Thyroid gland (tissue), 4 donors: ENCODE measurements at regions not wholly inside any gene's neighbourhood (a gene's known extent, or its start where the extent isn't known, plus 50 kb on each side); places are given as distances from the start of the nearest gene placed in this dataset.

Source experiments
- POLR2A ChIP-seq, 2 donors: fragments of 450-650 bp; IDR thresholded peaks; one replicate each; pipeline ENCODE4 v1.6.1; 2017; ENCODE audit warnings: antibody characterized with exemption in 2 of 2, mild to moderate bottlenecking in 2 of 2, moderate library complexity in 1 of 2
- TF ChIP-seq, protein P1 (sequence below), 6 experiments: fragments of 200-600 bp in 3 of 6; fragments of 450-650 bp in 3 of 6; sonication (generic) in 3 of 6; IDR thresholded peaks; one replicate each; pipeline ENCODE4 v1.5.1; 2016 to 2019; ENCODE audit warnings: antibody characterized with exemption in 6 of 6, mild to moderate bottlenecking in 2 of 6, inconsistent platforms in 1 of 6, moderate library complexity in 1 of 6

DNA sequence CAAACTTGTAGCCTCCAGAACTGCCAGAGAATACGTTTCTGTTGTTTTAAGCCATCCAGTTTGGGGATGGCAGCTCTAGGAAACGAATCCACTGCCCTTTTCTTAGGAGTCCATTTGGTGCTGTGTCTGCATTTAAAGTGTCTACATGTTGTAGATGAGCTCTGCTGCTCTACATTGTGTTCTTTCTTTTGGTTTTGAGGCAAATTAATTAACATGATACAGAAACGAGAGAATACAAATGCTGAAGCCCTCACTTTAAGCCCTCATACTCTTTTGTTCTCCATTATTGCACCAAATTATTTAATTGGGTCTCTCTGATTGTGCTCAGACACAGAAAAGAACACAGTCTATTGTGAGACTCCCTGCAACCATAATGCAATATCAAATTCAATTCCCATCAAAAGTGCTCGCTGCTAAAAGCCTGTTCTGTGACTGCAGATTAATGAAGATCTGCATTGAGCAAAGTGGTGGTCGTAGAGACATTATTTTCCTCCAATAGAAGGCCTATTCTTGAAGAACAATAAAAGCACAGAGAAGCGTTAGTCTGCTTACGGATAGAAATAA, 166.3 kb upstream of the SOX21 start:
- TF ChIP-seq, protein P1, sequence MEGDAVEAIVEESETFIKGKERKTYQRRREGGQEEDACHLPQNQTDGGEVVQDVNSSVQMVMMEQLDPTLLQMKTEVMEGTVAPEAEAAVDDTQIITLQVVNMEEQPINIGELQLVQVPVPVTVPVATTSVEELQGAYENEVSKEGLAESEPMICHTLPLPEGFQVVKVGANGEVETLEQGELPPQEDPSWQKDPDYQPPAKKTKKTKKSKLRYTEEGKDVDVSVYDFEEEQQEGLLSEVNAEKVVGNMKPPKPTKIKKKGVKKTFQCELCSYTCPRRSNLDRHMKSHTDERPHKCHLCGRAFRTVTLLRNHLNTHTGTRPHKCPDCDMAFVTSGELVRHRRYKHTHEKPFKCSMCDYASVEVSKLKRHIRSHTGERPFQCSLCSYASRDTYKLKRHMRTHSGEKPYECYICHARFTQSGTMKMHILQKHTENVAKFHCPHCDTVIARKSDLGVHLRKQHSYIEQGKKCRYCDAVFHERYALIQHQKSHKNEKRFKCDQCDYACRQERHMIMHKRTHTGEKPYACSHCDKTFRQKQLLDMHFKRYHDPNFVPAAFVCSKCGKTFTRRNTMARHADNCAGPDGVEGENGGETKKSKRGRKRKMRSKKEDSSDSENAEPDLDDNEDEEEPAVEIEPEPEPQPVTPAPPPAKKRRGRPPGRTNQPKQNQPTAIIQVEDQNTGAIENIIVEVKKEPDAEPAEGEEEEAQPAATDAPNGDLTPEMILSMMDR (IDR thresholded peaks at IDR 0.05) = no peak
- no peak for TF ChIP-seq POLR2A (IDR thresholded peaks at IDR 0.05)
